Caco-2 (cell line): ENCODE measurements at regions not wholly inside any gene's neighbourhood (a gene's known extent, or its start where the extent isn't known, plus 50 kb on each side); places are given as distances from the start of the nearest gene placed in this dataset.

ENCODE experiments used
- BruUV-seq: library from RNA; stranded (reverse); fragments of 400-500 nt; replicated peaks from 2 replicates; lab custom pipeline; 2021; lab: Mats Ljungman, UMichigan
- CTCF ChIA-PET: fragments of 300-600 bp; sonication (Branson Sonifier 250); formaldehyde crosslinking; loops from one replicate; lab custom pipeline; 2022; ENCODE audit warnings: antibody characterized with exemption; lab: Charles Lee
- POLR2A ChIA-PET: fragments of 300-600 bp; sonication (Branson Sonifier 250); formaldehyde crosslinking; loops from one replicate; lab custom pipeline; 2022; ENCODE audit warnings: antibody characterized with exemption; lab: Charles Lee
- DNase-seq, 2 experiments: peaks; one replicate each; pipeline versions ENCODE4 v3.0.0 to v3.0.0-alpha.2; 2020 to 2022
- H3K27me3 ChIP-seq: replicated peaks from 2 replicates; pipeline ENCODE4 v1.6.0; 2011; ENCODE audit warnings: low read length; ENCODE audit not compliant: control insufficient read depth, insufficient read depth
- H3K36me3 ChIP-seq: 2 replicates; pipeline ENCODE4 v1.5.1; 2011; ENCODE audit warnings: low read length; ENCODE audit not compliant: control insufficient read depth, insufficient read depth
- H3K4me1 ChIP-seq: fragments of 250-450 bp; sonication (Bioruptor Pico); 2 replicates; pipeline ENCODE4 v1.5.1; 2020; ENCODE audit warnings: mild to moderate bottlenecking
- H3K4me3 ChIP-seq: 2 replicates; pipeline ENCODE4 v1.5.1; 2011; ENCODE audit warnings: low read depth, mild to moderate bottlenecking, control low read depth, low read length
- H3K9me3 ChIP-seq: fragments of 250-450 bp; sonication (Bioruptor Pico); 2 replicates; pipeline ENCODE4 v1.5.1; 2020; ENCODE audit warnings: mild to moderate bottlenecking, moderate library complexity
- H3K27ac Mint-ChIP-seq: one replicate; pipeline ENCODE4 v1.8.0; 2022; ENCODE audit warnings: mixed read lengths; ENCODE audit not compliant: unreplicated experiment
- H3K27me3 Mint-ChIP-seq: one replicate; pipeline ENCODE4 v1.8.0; 2022; ENCODE audit warnings: mixed read lengths; ENCODE audit not compliant: insufficient read depth, unreplicated experiment
- H3K36me3 Mint-ChIP-seq: one replicate; pipeline ENCODE4 v1.8.0; 2022; ENCODE audit warnings: mild to moderate bottlenecking, mixed read lengths; ENCODE audit not compliant: insufficient read depth, unreplicated experiment
- H3K4me1 Mint-ChIP-seq: one replicate; pipeline ENCODE4 v1.8.0; 2022; ENCODE audit warnings: low read depth, mixed read lengths; ENCODE audit not compliant: unreplicated experiment
- H3K4me3 Mint-ChIP-seq: one replicate; pipeline ENCODE4 v1.8.0; 2022; ENCODE audit warnings: mild to moderate bottlenecking, moderate library complexity, mixed read lengths; ENCODE audit not compliant: unreplicated experiment
- H3K9me3 Mint-ChIP-seq: one replicate; pipeline ENCODE4 v1.8.0; 2022; ENCODE audit warnings: mixed read lengths; ENCODE audit not compliant: unreplicated experiment
- CTCF ChIP-seq, 2 experiments: fragments of 200-600 bp in 1 of 2; IDR thresholded peaks; 1 replicate in 1 of 2; 2 replicates in 1 of 2; pipeline versions ENCODE4 v1.5.1 to v1.8.0; 2011 to 2022; ENCODE audit warnings: antibody characterized with exemption in 1 of 2, control low read depth in 1 of 2, inconsistent platforms in 1 of 2, low read depth in 1 of 2, low read length in 1 of 2, mild to moderate bottlenecking in 1 of 2, moderate library complexity in 1 of 2; ENCODE audit not compliant: insufficient read depth in 1 of 2, severe bottlenecking in 1 of 2, unreplicated experiment in 1 of 2
- intact Hi-C: fragments of 100-400 bp; cut with micrococcal nuclease; formaldehyde crosslinking; loops from one replicate; pipeline ENCODE4 v1.10.0; 2022; ENCODE audit not compliant: unreplicated experiment

- Mint-ChIP-seq H3K4me3 (no peak overlapping the region), H3K27ac (no peak overlapping the region), H3K27me3 (peaks cover 7% of the 10 kb centered on the region), H3K4me1 (no peaks in the 10 kb centered on the region), H3K9me3 (peaks cover 11% of the 10 kb centered on the region), H3K36me3 (peaks cover 6% of the 10 kb centered on the region)
- intact Hi-C loops = no loop called here
- ChIA-PET CTCF (no interaction called here), POLR2A (no interaction called here)
- Histone ChIP-seq H3K4me1 (no peaks in the 10 kb centered on the region), H3K36me3 (no peaks in the 10 kb centered on the region), H3K4me3 (no peak overlapping the region), H3K9me3 (no peaks in the 10 kb centered on the region), H3K27me3 (no peaks in the 10 kb centered on the region)
- no peak for DNase-seq
- no peak for TF ChIP-seq CTCF (IDR thresholded peaks at IDR 0.05; ENCODE audit: insufficient read depth in 1 of 2, low read depth in 1 of 2, low read length in 1 of 2, severe bottlenecking in 1 of 2, unreplicated experiment in 1 of 2)
- no TSS peak for BruUV-seq
Observed at GRCh38 chr4:187576751-187577150, 418.8 kb upstream of the ZFP42 start.

GRCh38 chr4:187577941-187578480, 417.6 kb upstream of the ZFP42 start:
- no TSS peak for BruUV-seq
- H3K36me3 ChIP-seq = no peaks in the 10 kb centered on the region
- DNase-seq = no peak
- ChIA-PET POLR2A (no interaction called here), CTCF (no interaction called here)
- Mint-ChIP-seq H3K27ac (no peak overlapping the region), H3K4me3 (no peak overlapping the region), H3K9me3 (no peaks in the 10 kb centered on the region), H3K27me3 (peaks cover 7% of the 10 kb centered on the region), H3K4me1 (no peaks in the 10 kb centered on the region), H3K36me3 (peaks cover 6% of the 10 kb centered on the region)
- H3K27me3 ChIP-seq = no peaks in the 10 kb centered on the region
- TF ChIP-seq CTCF (IDR thresholded peaks at IDR 0.05; ENCODE audit: insufficient read depth in 1 of 2, low read depth in 1 of 2, low read length in 1 of 2, severe bottlenecking in 1 of 2, unreplicated experiment in 1 of 2) = no peak
- intact Hi-C loops = no loop called here
- no peak overlapping the region for H3K4me3 ChIP-seq
- H3K4me1 ChIP-seq = no peaks in the 10 kb centered on the region
- H3K9me3 ChIP-seq = no peaks in the 10 kb centered on the region

GRCh38 chr4:187586892-187587291, 408.7 kb upstream of the ZFP42 start:
- Mint-ChIP-seq H3K9me3 (no peaks in the 10 kb centered on the region), H3K27ac (no peak overlapping the region), H3K4me3 (no peak overlapping the region), H3K27me3 (no peaks in the 10 kb centered on the region), H3K4me1 (no peaks in the 10 kb centered on the region), H3K36me3 (no peaks in the 10 kb centered on the region)
- intact Hi-C loops = no loop called here
- no peaks in the 10 kb centered on the region for H3K9me3 ChIP-seq
- no peaks in the 10 kb centered on the region for H3K36me3 ChIP-seq
- no peak overlapping the region for H3K4me3 ChIP-seq
- DNase-seq = no peak
- no peak for TF ChIP-seq CTCF (IDR thresholded peaks at IDR 0.05; ENCODE audit: insufficient read depth in 1 of 2, low read depth in 1 of 2, low read length in 1 of 2, severe bottlenecking in 1 of 2, unreplicated experiment in 1 of 2)
- no TSS peak for BruUV-seq
- ChIA-PET CTCF (no interaction called here), POLR2A (no interaction called here)
- H3K4me1 ChIP-seq = no peaks in the 10 kb centered on the region
- no peaks in the 10 kb centered on the region for H3K27me3 ChIP-seq
